ENCODE measurements at regions not wholly inside any gene's neighbourhood (a gene's known extent, or its start where the extent isn't known, plus 50 kb on each side); places are given as distances from the start of the nearest gene placed in this dataset.
"Not testable (repeated sequence)": the region's sequence is repeated elsewhere in the genome, so short reads cannot be mapped to it uniquely, and the experiment has no call there.

- DNase-seq (ENCODE audit: low read depth, low spot score), result no peak
Measured at GRCh38 chr11:134597452-134597851, 185.4 kb upstream of the B3GAT1 start.

- DNase-seq (ENCODE audit: low read depth, low spot score), result no peak
Measured at GRCh38 chr11:134596404-134596803, 184.4 kb upstream of the B3GAT1 start.

GRCh38 chr11:134592391-134592990 lies 180.4 kb upstream of the B3GAT1 start:
- no peak for DNase-seq (ENCODE audit: low read depth, low spot score)

- no peak for DNase-seq (ENCODE audit: low read depth, low spot score)
Measured at GRCh38 chr11:134591338-134591737, 179.3 kb upstream of the B3GAT1 start.

GRCh38 chr11:134589129-134589528 lies 177.1 kb upstream of the B3GAT1 start:
- DNase-seq (ENCODE audit: low read depth, low spot score), result no peak

GRCh38 chr11:134588460-134589110 lies 176.5 kb upstream of the B3GAT1 start:
- DNase-seq (ENCODE audit: low read depth, low spot score), result not testable (repeated sequence)

- DNase-seq (ENCODE audit: low read depth, low spot score), result no peak
Measured at GRCh38 chr11:134587345-134587744, 175.3 kb upstream of the B3GAT1 start.

- DNase-seq (ENCODE audit: low read depth, low spot score), result no peak
Measured at GRCh38 chr11:134586726-134587125, 174.7 kb upstream of the B3GAT1 start.

- no peak for DNase-seq (ENCODE audit: low read depth, low spot score)
Measured at GRCh38 chr11:134585666-134586610, 173.9 kb upstream of the B3GAT1 start.

- DNase-seq (ENCODE audit: low read depth, low spot score), result no peak
Measured at GRCh38 chr11:134584706-134585445, 172.8 kb upstream of the B3GAT1 start.

- DNase-seq (ENCODE audit: low read depth, low spot score), result no peak
Measured at GRCh38 chr11:134584001-134584561, 172.0 kb upstream of the B3GAT1 start.

GRCh38 chr11:134583397-134583990 lies 171.5 kb upstream of the B3GAT1 start:
- no peak for DNase-seq (ENCODE audit: low read depth, low spot score)

GRCh38 chr11:134582770-134583095 lies 170.7 kb upstream of the B3GAT1 start:
- DNase-seq (ENCODE audit: low read depth, low spot score), result no peak

GRCh38 chr11:134581966-134582769 lies 170.1 kb upstream of the B3GAT1 start:
- no peak for DNase-seq (ENCODE audit: low read depth, low spot score)

- no peak for DNase-seq (ENCODE audit: low read depth, low spot score)
Measured at GRCh38 chr11:134581121-134581626, 169.1 kb upstream of the B3GAT1 start.

GRCh38 chr11:134580610-134580975 lies 168.6 kb upstream of the B3GAT1 start:
- no peak for DNase-seq (ENCODE audit: low read depth, low spot score)

GRCh38 chr11:134579724-134580609 lies 167.9 kb upstream of the B3GAT1 start:
- DNase-seq (ENCODE audit: low read depth, low spot score), result no peak

GRCh38 chr11:134578807-134579723 lies 167.0 kb upstream of the B3GAT1 start:
- no peak for DNase-seq (ENCODE audit: low read depth, low spot score)

All from brain pericyte (primary cell).